Karpas-422 (cell line): ENCODE measurements at regions not wholly inside any gene's neighbourhood (a gene's known extent, or its start where the extent isn't known, plus 50 kb on each side); places are given as distances from the start of the nearest gene placed in this dataset.

ENCODE experiments used
- DNase-seq: peaks from one replicate; pipeline ENCODE4 v3.0.0-alpha.2; 2015
- H2AFZ ChIP-seq: fragments of 200-600 bp; sonication (generic); 2 replicates; pipeline ENCODE4 v1.6.1; 2014; ENCODE audit warnings: antibody characterized with exemption, low read length, mixed read lengths
- H3K27ac ChIP-seq: fragments of 200-600 bp; sonication (generic); 2 replicates; pipeline ENCODE4 v1.5.1; 2014; ENCODE audit warnings: mild to moderate bottlenecking, low read length, moderate library complexity
- H3K27me3 ChIP-seq: fragments of 200-600 bp; sonication (generic); 2 replicates; pipeline ENCODE4 v1.6.1; 2014; ENCODE audit warnings: low read length, mixed read lengths
- H3K36me3 ChIP-seq: fragments of 200-600 bp; sonication (generic); 2 replicates; pipeline ENCODE4 v1.6.1; 2014; ENCODE audit warnings: low read length, mixed read lengths; ENCODE audit not compliant: insufficient read depth
- H3K4me1 ChIP-seq: fragments of 200-600 bp; sonication (generic); 2 replicates; pipeline ENCODE4 v1.6.1; 2014; ENCODE audit warnings: mild to moderate bottlenecking, low read length, mixed read lengths
- H3K4me2 ChIP-seq: fragments of 200-600 bp; sonication (generic); 2 replicates; pipeline ENCODE4 v1.6.1; 2014; ENCODE audit warnings: low read length, low read depth, mild to moderate bottlenecking; ENCODE audit not compliant: poor library complexity, severe bottlenecking
- H3K4me3 ChIP-seq: fragments of 200-600 bp; sonication (generic); 2 replicates; pipeline ENCODE4 v1.5.1; 2014; ENCODE audit warnings: mild to moderate bottlenecking, antibody characterized with exemption, low read length, mixed read lengths
- H3K79me2 ChIP-seq: fragments of 200-600 bp; sonication (generic); 2 replicates; pipeline ENCODE4 v1.6.1; 2014; ENCODE audit warnings: mild to moderate bottlenecking, low read length, mixed read lengths
- H3K9ac ChIP-seq: fragments of 200-600 bp; sonication (generic); 2 replicates; pipeline ENCODE4 v1.6.0; 2014; ENCODE audit warnings: low read length
- H3K9me2 ChIP-seq: fragments of 200-600 bp; sonication (generic), shearing (Covaris generic); replicated peaks from 2 replicates; pipeline ENCODE4 v1.6.0; 2014; ENCODE audit warnings: mild to moderate bottlenecking, low read length, moderate library complexity; ENCODE audit not compliant: insufficient read depth
- H3K9me3 ChIP-seq: fragments of 300-700, 200-600 bp; sonication (generic); 2 replicates; pipeline ENCODE4 v1.6.1; 2014; ENCODE audit warnings: low read length, mixed read lengths
- H4K20me1 ChIP-seq: fragments of 200-600 bp; sonication (generic); 2 replicates; pipeline ENCODE4 v1.6.1; 2014; ENCODE audit warnings: mild to moderate bottlenecking, antibody characterized with exemption, low read length, low read depth; ENCODE audit not compliant: insufficient read depth

GRCh38 chr6:142697001-142697335 lies 248.0 kb downstream of the HIVEP2 start:
- Histone ChIP-seq H3K9ac (no peak overlapping the region), H3K9me3 (no peaks in the 10 kb centered on the region), H4K20me1 (no peaks in the 10 kb centered on the region), H2AFZ (no peak overlapping the region), H3K9me2 (no peaks in the 10 kb centered on the region), H3K27me3 (no peaks in the 10 kb centered on the region), H3K4me1 (no peaks in the 10 kb centered on the region), H3K4me3 (no peak overlapping the region), H3K36me3 (no peaks in the 10 kb centered on the region), H3K27ac (no peak overlapping the region), H3K79me2 (no peaks in the 10 kb centered on the region), H3K4me2 (no peak overlapping the region)
- no peak for DNase-seq

GRCh38 chr6:142697922-142698321 lies 247.1 kb downstream of the HIVEP2 start:
- Histone ChIP-seq H3K79me2 (no peaks in the 10 kb centered on the region), H3K4me2 (no peak overlapping the region), H3K27me3 (no peaks in the 10 kb centered on the region), H3K9ac (no peak overlapping the region), H2AFZ (no peak overlapping the region), H3K4me1 (no peaks in the 10 kb centered on the region), H3K36me3 (no peaks in the 10 kb centered on the region), H3K9me2 (no peaks in the 10 kb centered on the region), H3K9me3 (no peaks in the 10 kb centered on the region), H3K27ac (no peak overlapping the region), H3K4me3 (no peak overlapping the region), H4K20me1 (no peaks in the 10 kb centered on the region)
- DNase-seq: no peak

GRCh38 chr6:142698751-142699150 lies 246.2 kb downstream of the HIVEP2 start:
- Histone ChIP-seq H3K4me3 (no peak overlapping the region), H3K79me2 (no peaks in the 10 kb centered on the region), H3K36me3 (no peaks in the 10 kb centered on the region), H3K27me3 (no peaks in the 10 kb centered on the region), H3K4me1 (no peaks in the 10 kb centered on the region), H3K4me2 (no peak overlapping the region), H3K9me2 (no peaks in the 10 kb centered on the region), H3K9ac (no peak overlapping the region), H4K20me1 (no peaks in the 10 kb centered on the region), H2AFZ (no peak overlapping the region), H3K9me3 (no peaks in the 10 kb centered on the region), H3K27ac (no peak overlapping the region)
- no peak for DNase-seq

- DNase-seq: no peak
- Histone ChIP-seq H3K9me3 (no peaks in the 10 kb centered on the region), H3K4me2 (no peak overlapping the region), H3K4me3 (no peak overlapping the region), H3K79me2 (no peaks in the 10 kb centered on the region), H2AFZ (no peak overlapping the region), H3K9ac (no peak overlapping the region), H3K4me1 (no peaks in the 10 kb centered on the region), H3K27ac (no peak overlapping the region), H3K9me2 (no peaks in the 10 kb centered on the region), H4K20me1 (no peaks in the 10 kb centered on the region), H3K27me3 (no peaks in the 10 kb centered on the region), H3K36me3 (no peaks in the 10 kb centered on the region)
These were observed 245.6 kb downstream of the HIVEP2 start for GRCh38 chr6:142699391-142699790.

GRCh38 chr6:142700032-142700431 lies 244.9 kb downstream of the HIVEP2 start:
- no peaks in the 10 kb centered on the region for H4K20me1 ChIP-seq
- H3K79me2 ChIP-seq: no peaks in the 10 kb centered on the region
- H3K36me3 ChIP-seq: no peaks in the 10 kb centered on the region
- no peaks in the 10 kb centered on the region for H3K27me3 ChIP-seq
- no peaks in the 10 kb centered on the region for H3K9me2 ChIP-seq
- H3K9me3 ChIP-seq: no peaks in the 10 kb centered on the region
- no peak for DNase-seq
- no peak overlapping the region for H3K9ac ChIP-seq
- no peak overlapping the region for H2AFZ ChIP-seq
- no peak overlapping the region for H3K4me2 ChIP-seq
- no peak overlapping the region for H3K4me3 ChIP-seq
- H3K4me1 ChIP-seq: no peaks in the 10 kb centered on the region
- H3K27ac ChIP-seq: no peak overlapping the region

- H3K36me3 ChIP-seq: no peaks in the 10 kb centered on the region
- H3K4me2 ChIP-seq: no peak overlapping the region
- H4K20me1 ChIP-seq: no peaks in the 10 kb centered on the region
- H3K79me2 ChIP-seq: no peaks in the 10 kb centered on the region
- DNase-seq: no peak
- no peaks in the 10 kb centered on the region for H3K9me3 ChIP-seq
- H3K9ac ChIP-seq: no peak overlapping the region
- H3K27me3 ChIP-seq: no peaks in the 10 kb centered on the region
- no peak overlapping the region for H3K4me3 ChIP-seq
- no peaks in the 10 kb centered on the region for H3K9me2 ChIP-seq
- H2AFZ ChIP-seq: no peak overlapping the region
- H3K4me1 ChIP-seq: no peaks in the 10 kb centered on the region
- H3K27ac ChIP-seq: no peak overlapping the region
These were observed 244.2 kb downstream of the HIVEP2 start for GRCh38 chr6:142700671-142701312.
